ENCODE measurements at regions not wholly inside any gene's neighbourhood (a gene's known extent, or its start where the extent isn't known, plus 50 kb on each side); places are given as distances from the start of the nearest gene placed in this dataset.

DNA sequence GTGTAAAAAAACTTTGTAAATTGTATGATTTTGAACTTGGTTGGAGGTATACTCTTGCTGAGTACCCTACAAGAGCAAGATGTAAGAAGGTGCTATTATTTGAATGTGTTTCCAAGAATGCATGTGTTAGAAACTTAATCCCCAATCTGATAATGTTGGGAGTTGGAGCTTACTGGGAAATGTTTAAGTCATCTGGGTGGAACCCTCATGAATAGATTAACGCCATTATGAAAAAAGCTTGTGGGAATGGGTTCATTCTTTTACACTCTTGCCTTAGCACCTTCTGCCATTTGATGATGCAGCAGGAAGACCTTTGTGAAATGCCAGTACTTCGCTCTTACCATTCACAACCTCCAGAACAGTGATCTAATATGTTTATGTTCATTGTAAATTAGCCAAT, 498.3 kb downstream of the TMEM135 start:
- TF ChIP-seq POLR2A (IDR thresholded peaks at IDR 0.05) (no peak), CTCF (IDR thresholded peaks at IDR 0.05) (no peak)

All from vagina (tissue), 2 donors.